Heart right ventricle (tissue), 16 donors: ENCODE measurements at regions not wholly inside any gene's neighbourhood (a gene's known extent, or its start where the extent isn't known, plus 50 kb on each side); places are given as distances from the start of the nearest gene placed in this dataset.

Source experiments
- ATAC-seq, 8 donors: fragments of 200-7000 bp; cut with Tn5 transposase; one replicate each; pipeline ENCODE4 v1.9.1; 2020; ENCODE audit warnings: mild to moderate bottlenecking in 8 of 8, moderate library complexity in 8 of 8, moderate number of reproducible peaks in 1 of 8
- DNase-seq, 2 donors: peaks; one replicate each; pipeline ENCODE4 v3.0.0-alpha.2; 2020
- H3K27ac ChIP-seq, 10 donors: fragments of 200-600 bp; sonication (generic) in 2 of 10; one replicate each; pipeline versions ENCODE4 v1.5.0 to v1.8.0; 2020 to 2022; ENCODE audit warnings: mild to moderate bottlenecking in 3 of 10
- H3K27me3 ChIP-seq, 7 donors: fragments of 200-600 bp; one replicate each; pipeline ENCODE4 v1.8.0; 2021 to 2022; ENCODE audit warnings: mild to moderate bottlenecking in 2 of 7
- H3K36me3 ChIP-seq, 9 donors: fragments of 200-600 bp; sonication (generic) in 1 of 9; one replicate each; pipeline versions ENCODE4 v1.5.0 to v1.8.0; 2020 to 2022; ENCODE audit warnings: mild to moderate bottlenecking in 2 of 9
- H3K4me1 ChIP-seq, 9 donors: fragments of 200-600 bp; sonication (generic) in 1 of 9; one replicate each; pipeline versions ENCODE4 v1.5.0 to v1.8.0; 2020 to 2022; ENCODE audit warnings: mild to moderate bottlenecking in 4 of 9
- H3K4me3 ChIP-seq, 10 donors: fragments of 200-600 bp; sonication (generic) in 2 of 10; one replicate each; pipeline versions ENCODE4 v1.5.0 to v1.8.0; 2020 to 2022; ENCODE audit warnings: mild to moderate bottlenecking in 7 of 10, moderate library complexity in 2 of 10
- H3K9me3 ChIP-seq, 11 donors: fragments of 200-600 bp in 10 of 11; sonication (generic) in 2 of 11; one replicate each; pipeline versions ENCODE4 v1.5.0 to v1.8.0; 2013 to 2022; ENCODE audit warnings: mild to moderate bottlenecking in 2 of 11, control low read depth in 1 of 11, moderate library complexity in 1 of 11
- WGBS, 2 donors: extraction: QIAGEN DNeasy Blood & Tissue Kit; methylation state at CpG; one replicate each; pipeline ENCODE4 v1.1.7; 2013; ENCODE audit warnings: inconsistent platforms in 1 of 2; 5-methylcytosine and 5-hydroxymethylcytosine counted together
- intact Hi-C, 10 donors: fragments of 100-400 bp; cut with DNase I; formaldehyde crosslinking; loops; one replicate each; pipeline versions ENCODE4 v1.11.1 to v1.14.2; 2022
- TF ChIP-seq, protein P1 (sequence below), 9 donors: fragments of 200-600 bp; sonication (generic) in 2 of 9; IDR thresholded peaks; one replicate each; pipeline versions ENCODE4 v1.5.0 to v1.8.0; 2021 to 2022; ENCODE audit warnings: antibody characterized with exemption in 9 of 9, mild to moderate bottlenecking in 5 of 9, moderate library complexity in 1 of 9
- donor health status: Arrhythmogenic right ventricular cardiomyopathy.
- donor health status: ischemic (EF 13 %, LVEDD 7.1; RV severe dilation, severe dysfunction).
- donor health status: healthy with polysubstance abuse.
- donor health status: DM: no; HTN: yes; CAD: no.
- donor health status: DM: no; HTN: no; CAD: no.
- donor health status: ischemic (EF 25% LVEDD 6.9; RV normal size, moderate dysfunction).
- donor health status: ischemic (EF 25% LVEDD 5.7; RV mildly dilated, moderate dysfunction).
- donor health status: healthy.
- donor health status: DM: yes; HTN: yes; CAD: no.
- donor health status: Ischemic cardiomyopathy.
- donor health status: ischemic (EF 35%, LVEDD 5.7; RV mildly dilated, moderate dysfunction).
- donor health status: nonischemic (EF 11% LVEDD 7.7; RV severe dilation, severe dysfunction).
- donor health status: DM: yes; HTN: yes; CAD: no.
- donor health status: PGD.
- donor health status: ischemic (EF 29% LVEDD 5.4; RV normal size, mild dysfunction).
- donor health status: nonischemic (EF 23%, LVEDD 6.1; RV moderate dilation, normal function).

GRCh38 chr22:19592464-19592863 lies 68.3 kb upstream of the CLDN5 start:
- Histone ChIP-seq H3K4me3 (no peak overlapping the region), H3K27me3 (peaks cover 0 to 14% (median 0%) of the 10 kb centered on the region in 7 donors), H3K27ac (peak overlapping the region in 1 of 10 donors; percentile 30), H3K9me3 (no peaks in the 10 kb centered on the region), H3K4me1 (peaks cover 0 to 28% (median 7%) of the 10 kb centered on the region in 9 donors), H3K36me3 (no peaks in the 10 kb centered on the region)
- TF ChIP-seq, protein P1, sequence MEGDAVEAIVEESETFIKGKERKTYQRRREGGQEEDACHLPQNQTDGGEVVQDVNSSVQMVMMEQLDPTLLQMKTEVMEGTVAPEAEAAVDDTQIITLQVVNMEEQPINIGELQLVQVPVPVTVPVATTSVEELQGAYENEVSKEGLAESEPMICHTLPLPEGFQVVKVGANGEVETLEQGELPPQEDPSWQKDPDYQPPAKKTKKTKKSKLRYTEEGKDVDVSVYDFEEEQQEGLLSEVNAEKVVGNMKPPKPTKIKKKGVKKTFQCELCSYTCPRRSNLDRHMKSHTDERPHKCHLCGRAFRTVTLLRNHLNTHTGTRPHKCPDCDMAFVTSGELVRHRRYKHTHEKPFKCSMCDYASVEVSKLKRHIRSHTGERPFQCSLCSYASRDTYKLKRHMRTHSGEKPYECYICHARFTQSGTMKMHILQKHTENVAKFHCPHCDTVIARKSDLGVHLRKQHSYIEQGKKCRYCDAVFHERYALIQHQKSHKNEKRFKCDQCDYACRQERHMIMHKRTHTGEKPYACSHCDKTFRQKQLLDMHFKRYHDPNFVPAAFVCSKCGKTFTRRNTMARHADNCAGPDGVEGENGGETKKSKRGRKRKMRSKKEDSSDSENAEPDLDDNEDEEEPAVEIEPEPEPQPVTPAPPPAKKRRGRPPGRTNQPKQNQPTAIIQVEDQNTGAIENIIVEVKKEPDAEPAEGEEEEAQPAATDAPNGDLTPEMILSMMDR (IDR thresholded peaks at IDR 0.05): no peak
- intact Hi-C loops: no loop called here
- WGBS, 2 donors: 95% methylated on average over 4 of the region's 4 CpGs
- no peak for ATAC-seq
- no peak for DNase-seq

DNA sequence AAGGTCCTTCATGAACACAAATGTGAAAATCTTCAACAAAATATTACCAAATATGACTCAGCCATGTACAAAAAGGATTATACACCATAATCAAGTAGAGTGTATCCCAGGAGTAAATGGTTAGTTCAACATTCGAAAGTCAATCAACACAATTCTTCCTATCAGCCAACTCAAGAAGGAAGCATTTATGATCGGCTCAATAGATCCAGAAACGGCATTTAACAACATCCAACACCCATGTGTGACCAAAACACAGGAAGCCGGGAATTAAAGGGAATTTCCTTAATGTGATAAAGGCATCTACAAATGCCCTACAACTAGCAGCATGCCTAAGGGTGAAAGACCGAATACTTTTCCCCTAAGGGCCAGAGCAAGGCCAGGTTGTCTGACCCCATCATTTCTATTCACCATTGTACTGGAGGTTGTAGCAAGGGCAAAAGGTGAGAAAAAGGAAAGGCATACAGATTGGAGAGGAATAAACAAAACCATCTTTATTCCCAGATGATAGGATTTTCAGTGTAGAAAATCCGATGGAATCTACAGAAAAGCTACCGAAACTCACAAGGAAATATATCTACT lies 69.9 kb upstream of the CLDN5 start:
- Histone ChIP-seq H3K36me3 (no peaks in the 10 kb centered on the region), H3K9me3 (no peaks in the 10 kb centered on the region), H3K4me1 (peaks cover 0 to 40% (median 15%) of the 10 kb centered on the region in 9 donors), H3K27me3 (peaks cover 0 to 12% (median 0%) of the 10 kb centered on the region in 7 donors), H3K27ac (no peak overlapping the region), H3K4me3 (no peak overlapping the region)
- DNase-seq (no peak), ATAC-seq (no peak)
- WGBS, 2 donors: 52 to 53% methylated on average over 7 of the region's 7 CpGs
- intact Hi-C loops: no loop called here
- TF ChIP-seq, protein P1 (IDR thresholded peaks at IDR 0.05): no peak

GRCh38 chr22:19595532-19595931 lies 71.3 kb upstream of the CLDN5 start:
- Histone ChIP-seq H3K4me1 (peaks cover 0 to 40% (median 15%) of the 10 kb centered on the region in 9 donors), H3K9me3 (no peaks in the 10 kb centered on the region), H3K27me3 (peaks cover 0 to 3% (median 0%) of the 10 kb centered on the region in 7 donors), H3K4me3 (no peak overlapping the region), H3K36me3 (no peaks in the 10 kb centered on the region), H3K27ac (no peak overlapping the region)
- intact Hi-C loops: no loop called here
- DNase-seq: no peak
- WGBS, 2 donors: 84 to 93% methylated on average over 7 of the region's 7 CpGs
- TF ChIP-seq, protein P1 (IDR thresholded peaks at IDR 0.05): no peak
- no peak for ATAC-seq

DNA sequence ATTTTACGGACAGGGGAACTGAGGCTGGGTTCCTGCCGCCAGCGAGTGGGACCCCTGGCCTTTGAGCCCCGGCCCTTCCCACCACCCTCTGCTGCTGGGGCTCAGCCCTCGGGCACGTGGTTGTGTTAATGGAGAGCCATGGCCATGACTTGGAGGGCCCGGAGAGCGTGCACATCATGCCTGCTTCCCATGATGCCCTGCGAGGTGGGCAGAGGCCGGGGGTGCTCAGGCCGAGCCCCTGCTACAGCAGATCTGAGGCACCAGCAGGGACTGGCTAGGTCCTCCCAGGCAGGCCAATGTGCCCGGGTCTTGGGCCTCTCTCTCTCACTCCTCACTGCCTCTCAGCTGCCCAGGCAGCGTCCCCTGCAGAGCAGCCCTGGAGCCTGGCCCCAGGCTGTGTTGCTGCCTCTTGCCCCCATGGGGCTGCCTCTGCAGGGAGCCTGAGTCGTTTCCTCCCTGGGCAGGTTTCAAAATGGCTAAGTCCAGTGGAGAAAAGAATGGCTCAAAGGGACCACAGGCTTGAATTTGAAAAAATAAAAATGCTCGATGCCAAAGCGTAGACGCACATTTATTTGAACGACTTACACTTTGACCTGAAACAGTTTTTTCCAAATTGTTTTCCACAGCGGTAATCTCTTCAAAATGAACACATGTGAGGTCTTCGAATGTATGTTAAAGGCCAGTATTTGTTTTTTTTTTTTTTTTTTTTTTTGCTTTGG lies 72.6 kb upstream of the CLDN5 start:
- TF ChIP-seq, protein P1 (IDR thresholded peaks at IDR 0.05): no peak
- intact Hi-C loops: loop anchor here in 1 of 10 donors (2.0 kb wide), 1 partner anchor 26 kb away; no protein-coding TSS in a partner anchor
- DNase-seq (no peak), ATAC-seq (peak in 1 of 8 donors; percentile 41)
- H3K27me3 ChIP-seq: peaks cover 0 to 3% (median 0%) of the 10 kb centered on the region in 7 donors
- H3K9me3 ChIP-seq: no peaks in the 10 kb centered on the region
- WGBS, 2 donors: 76 to 78% methylated on average over 20 of the region's 20 CpGs
- H3K36me3 ChIP-seq: no peaks in the 10 kb centered on the region
- H3K4me1 ChIP-seq: peaks cover 0 to 35% (median 15%) of the 10 kb centered on the region in 9 donors
- peak overlapping the region in 1 of 10 donors; percentile 56 for H3K27ac ChIP-seq
- no peak overlapping the region for H3K4me3 ChIP-seq
